NCI-H2081 treated with DMSO at 0.1 percent for 48 hours (cell line): ENCODE measurements at regions not wholly inside any gene's neighbourhood (a gene's known extent, or its start where the extent isn't known, plus 50 kb on each side); places are given as distances from the start of the nearest gene placed in this dataset.
"Not testable (repeated sequence)": the region's sequence is repeated elsewhere in the genome, so short reads cannot be mapped to it uniquely, and the experiment has no call there.

Source experiments
- DNase-seq: peaks from one replicate; lab custom pipeline; 2025; lab: John Stamatoyannopoulos, UW

DNA sequence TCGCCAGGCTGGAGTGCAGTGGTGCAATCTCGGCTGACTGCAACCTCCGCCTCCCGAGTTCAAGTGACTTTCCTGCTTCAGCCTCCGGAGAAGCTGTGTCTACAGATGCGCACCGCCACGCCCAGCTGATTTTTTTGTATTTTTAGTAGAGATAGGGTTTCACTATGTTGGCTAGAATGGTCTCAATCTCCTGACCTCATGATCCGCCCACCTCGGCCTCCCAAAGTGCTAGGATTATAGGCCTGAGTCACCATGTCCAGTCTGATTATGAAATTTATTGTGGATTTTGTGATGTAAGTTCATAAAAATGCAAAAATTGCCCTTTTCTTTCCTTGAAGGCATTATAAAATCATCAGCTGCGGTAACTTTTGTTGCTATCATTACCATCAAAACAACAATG, 1688.3 kb upstream of the ADGRL3 start:
- DNase-seq, result not testable (repeated sequence)

GRCh38 chr4:59517007-59517406, 1683.1 kb upstream of the ADGRL3 start:
- no peak for DNase-seq

- no peak for DNase-seq
Observed at GRCh38 chr4:59518005-59518823, 1681.9 kb upstream of the ADGRL3 start.

GRCh38 chr4:59525885-59526284, 1674.2 kb upstream of the ADGRL3 start:
- no peak for DNase-seq

DNA sequence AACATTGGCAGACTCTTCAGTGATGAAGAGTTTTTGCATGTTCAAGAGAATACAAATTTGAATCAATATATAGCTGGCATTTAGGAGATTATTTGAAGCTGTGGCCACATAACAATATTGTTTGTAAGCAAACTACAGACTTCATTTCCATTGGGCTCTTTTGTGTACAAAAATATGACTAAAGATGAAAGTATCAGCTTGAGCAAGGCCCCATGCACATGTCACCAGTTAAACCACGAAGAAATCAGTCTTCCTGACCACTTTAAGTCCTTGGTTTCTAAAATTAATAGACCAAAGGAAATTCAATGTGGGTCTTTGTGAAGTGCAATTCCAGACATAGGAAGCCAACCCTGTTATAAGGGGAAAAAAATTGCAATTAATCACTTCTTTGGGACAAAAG, 1664.6 kb upstream of the ADGRL3 start:
- no peak for DNase-seq

GRCh38 chr4:59536428-59536827, 1663.7 kb upstream of the ADGRL3 start:
- no peak for DNase-seq

- DNase-seq, result no peak
Observed at GRCh38 chr4:59537246-59537886, 1662.8 kb upstream of the ADGRL3 start.

- DNase-seq, result no peak
Observed at GRCh38 chr4:59539401-59539800, 1660.7 kb upstream of the ADGRL3 start.

- DNase-seq, result no peak
Observed at GRCh38 chr4:59540311-59540710, 1659.8 kb upstream of the ADGRL3 start.

GRCh38 chr4:59553063-59553720, 1646.9 kb upstream of the ADGRL3 start:
- no peak for DNase-seq

DNA sequence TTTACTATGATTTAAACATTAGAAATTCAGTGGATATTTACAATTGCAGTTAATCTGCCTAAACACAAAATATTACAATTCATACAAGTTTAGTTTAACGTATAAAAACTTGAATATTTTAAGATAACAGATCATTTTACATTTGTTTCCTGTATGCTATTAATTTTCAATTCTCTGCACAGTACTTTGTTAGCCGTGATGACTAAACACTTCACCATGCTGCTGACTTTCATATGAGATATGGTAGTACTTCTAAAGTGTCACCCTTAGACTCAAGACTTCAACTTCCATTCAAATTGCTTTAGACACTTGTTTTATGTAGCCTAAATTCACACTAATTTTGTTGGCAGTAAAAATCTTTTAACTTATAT, 1646.4 kb upstream of the ADGRL3 start:
- DNase-seq, result no peak

- not testable (repeated sequence) for DNase-seq
Observed at GRCh38 chr4:59556191-59556590, 1643.9 kb upstream of the ADGRL3 start.

DNA sequence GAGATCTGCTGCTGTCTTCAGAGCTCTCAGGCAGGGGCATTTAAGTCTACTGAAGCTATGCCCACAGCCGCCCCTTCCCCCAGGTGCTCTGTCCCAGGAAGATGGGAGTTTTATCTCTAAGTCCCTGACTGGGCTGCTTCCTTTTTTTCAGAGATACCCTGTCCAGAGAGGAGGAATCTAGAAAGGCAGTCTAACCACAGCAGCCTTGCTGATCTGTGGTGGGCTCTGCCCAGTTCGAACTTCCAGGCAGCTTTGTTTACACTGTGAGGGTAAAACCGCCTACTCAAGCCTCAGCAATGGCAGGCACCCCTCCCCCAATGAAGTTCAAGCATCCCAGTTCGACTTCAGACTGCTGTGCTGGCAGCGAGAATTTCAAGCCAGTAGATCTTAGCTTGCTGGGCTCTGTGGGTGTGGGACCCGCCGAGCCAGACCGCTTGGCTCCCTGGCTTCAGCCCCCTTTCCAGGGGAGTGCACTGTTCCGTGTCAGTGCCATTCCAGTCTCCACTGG, 1639.9 kb upstream of the ADGRL3 start:
- not testable (repeated sequence) for DNase-seq

GRCh38 chr4:59565836-59566235, 1634.3 kb upstream of the ADGRL3 start:
- DNase-seq, result no peak

GRCh38 chr4:59570860-59571476, 1629.2 kb upstream of the ADGRL3 start:
- DNase-seq, result no peak

GRCh38 chr4:59571805-59572430, 1628.2 kb upstream of the ADGRL3 start:
- DNase-seq, result peak; percentile 11

GRCh38 chr4:59583845-59584568, 1616.1 kb upstream of the ADGRL3 start:
- no peak for DNase-seq

DNA sequence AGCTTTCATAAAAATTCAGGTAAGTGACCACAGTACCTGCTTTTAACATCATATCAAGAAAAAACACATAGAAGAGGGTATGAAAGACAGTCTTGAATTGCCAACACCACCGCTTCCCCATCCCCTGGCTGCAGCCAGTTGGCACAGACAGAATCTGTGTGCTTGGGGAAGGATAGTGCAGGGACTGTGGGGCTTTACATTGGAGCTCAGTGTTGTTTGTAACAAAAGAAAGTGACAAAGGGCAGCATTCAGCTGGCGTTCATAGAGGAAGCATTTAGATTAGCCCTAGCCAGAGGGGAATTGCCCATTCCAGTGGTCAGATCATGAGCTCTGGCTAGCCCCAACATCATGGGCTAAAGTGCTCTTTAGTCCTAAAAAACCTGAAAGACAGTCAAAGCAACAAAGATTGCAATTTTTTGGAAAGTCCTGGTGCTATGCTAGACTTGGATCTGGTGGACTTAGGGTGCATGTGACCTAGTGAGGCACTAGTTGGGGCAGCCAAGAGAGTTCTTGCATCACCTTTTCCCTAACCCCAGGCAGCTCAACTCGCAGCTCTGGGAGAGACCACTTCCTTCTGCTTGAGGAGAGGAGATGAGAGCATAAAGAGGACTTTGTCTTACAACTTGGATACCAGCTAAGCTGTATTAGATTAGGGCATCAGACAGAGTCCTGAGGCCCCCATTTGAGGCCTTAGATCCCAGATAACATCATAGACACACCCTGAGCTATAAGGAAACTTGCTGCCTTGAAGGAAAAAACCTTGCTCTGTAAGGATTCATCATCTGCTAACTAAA, 1602.4 kb upstream of the ADGRL3 start:
- DNase-seq, result no peak

- DNase-seq, result no peak
Observed at GRCh38 chr4:59598330-59598618, 1601.9 kb upstream of the ADGRL3 start.

GRCh38 chr4:59608466-59608865, 1591.7 kb upstream of the ADGRL3 start:
- no peak for DNase-seq

- DNase-seq, result no peak
Observed at GRCh38 chr4:59612235-59612634, 1587.9 kb upstream of the ADGRL3 start.
